Upper lobe of left lung (tissue), 6 donors: ENCODE measurements at regions not wholly inside any gene's neighbourhood (a gene's known extent, or its start where the extent isn't known, plus 50 kb on each side); places are given as distances from the start of the nearest gene placed in this dataset.

ENCODE experiments used
- ATAC-seq, 2 donors: fragments of 200-7000 bp; cut with Tn5 transposase; one replicate each; pipeline ENCODE4 v1.9.1; 2022; ENCODE audit warnings: mild to moderate bottlenecking in 2 of 2, moderate library complexity in 2 of 2; ENCODE audit not compliant: low FRiP score in 2 of 2
- DNase-seq, 2 donors: peaks; one replicate each; pipeline ENCODE4 v3.0.0-alpha.2; 2019 to 2020
- H3K27ac ChIP-seq, 4 donors: fragments of 200-600 bp; sonication (generic); one replicate each; pipeline ENCODE4 v1.5.1; 2016 to 2019
- H3K27me3 ChIP-seq, 4 donors: fragments of 200-600 bp; sonication (generic); one replicate each; pipeline ENCODE4 v1.5.1; 2017 to 2019
- H3K36me3 ChIP-seq, 4 donors: fragments of 200-600 bp; sonication (generic); one replicate each; pipeline ENCODE4 v1.5.1; 2016 to 2019
- H3K4me1 ChIP-seq, 4 donors: fragments of 200-600 bp; sonication (generic); one replicate each; pipeline ENCODE4 v1.5.1; 2018 to 2019
- H3K4me3 ChIP-seq, 4 donors: fragments of 200-600 bp; sonication (generic); one replicate each; pipeline ENCODE4 v1.5.1; 2017 to 2019; ENCODE audit warnings: mild to moderate bottlenecking in 2 of 4, moderate library complexity in 1 of 4
- H3K9me3 ChIP-seq, 4 donors: fragments of 200-600 bp; sonication (generic); one replicate each; pipeline ENCODE4 v1.5.1; 2018 to 2019
- EP300 ChIP-seq, 4 donors: sonication (generic); formaldehyde crosslinking; IDR thresholded peaks; one replicate each; pipeline ENCODE4 v1.5.1; 2017; ENCODE audit warnings: antibody characterized with exemption in 4 of 4, control low read depth in 2 of 4
- POLR2A ChIP-seq, 4 donors: fragments of 450-650 bp; IDR thresholded peaks; one replicate each; pipeline ENCODE4 v1.5.1; 2016 to 2017; ENCODE audit warnings: antibody characterized with exemption in 4 of 4, mild to moderate bottlenecking in 2 of 4
- POLR2AphosphoS5 ChIP-seq, 2 donors: sonication (generic); formaldehyde crosslinking; IDR thresholded peaks; one replicate each; pipeline ENCODE4 v1.5.1; 2017; ENCODE audit warnings: antibody characterized with exemption in 2 of 2
- WGBS, 2 donors: methylation state at CpG; one replicate each; pipeline ENCODE4 v1.1.5; 2017 to 2018; 5-methylcytosine and 5-hydroxymethylcytosine counted together
- TF ChIP-seq, protein P1 (sequence below), 6 experiments: fragments of 450-650 bp in 4 of 6; fragments of 200-600 bp in 2 of 6; sonication (generic) in 2 of 6; IDR thresholded peaks; one replicate each; pipeline ENCODE4 v1.5.1; 2016 to 2019; ENCODE audit warnings: antibody characterized with exemption in 6 of 6
- donor health status: DM: no; HTN: no; CAD: no; lungs with moderate emphysema.
- donor health status: DM: no; HTN: yes; CAD: no; lungs with severe emphysema.

DNA sequence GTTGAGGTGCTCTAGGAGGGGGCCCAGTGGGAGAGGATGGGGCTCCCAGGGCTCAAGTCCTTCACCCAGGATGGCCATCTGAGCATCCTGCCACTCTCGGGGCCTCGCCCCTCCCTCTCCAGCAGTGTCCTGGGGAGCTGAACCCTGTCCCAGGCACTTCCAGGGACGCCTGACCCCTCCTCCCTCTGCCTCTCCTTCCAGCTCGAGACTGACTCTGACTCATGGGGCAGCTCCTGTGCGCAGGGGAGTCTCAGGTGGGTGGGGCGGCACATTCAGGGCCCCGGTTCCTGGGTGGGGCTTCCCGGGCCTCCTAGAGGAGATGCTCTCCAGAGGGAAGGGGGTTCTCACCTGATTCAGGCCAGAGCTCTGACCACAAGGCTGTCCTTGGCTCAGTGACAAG, 77.1 kb upstream of the IGLL5 start:
- DNase-seq (peak in 1 of 2 donors; percentile 53), ATAC-seq (peak in 1 of 2 donors; percentile 37)
- Histone ChIP-seq H3K27ac (no peak overlapping the region), H3K36me3 (no peaks in the 10 kb centered on the region), H3K4me1 (no peaks in the 10 kb centered on the region), H3K27me3 (no peaks in the 10 kb centered on the region), H3K9me3 (no peaks in the 10 kb centered on the region), H3K4me3 (no peak overlapping the region)
- 72% methylated on average over 8 of the region's 8 CpGs; no CpG with 5 or more reads in 1 of the 2 donors for WGBS, 2 donors
- TF ChIP-seq, protein P1, sequence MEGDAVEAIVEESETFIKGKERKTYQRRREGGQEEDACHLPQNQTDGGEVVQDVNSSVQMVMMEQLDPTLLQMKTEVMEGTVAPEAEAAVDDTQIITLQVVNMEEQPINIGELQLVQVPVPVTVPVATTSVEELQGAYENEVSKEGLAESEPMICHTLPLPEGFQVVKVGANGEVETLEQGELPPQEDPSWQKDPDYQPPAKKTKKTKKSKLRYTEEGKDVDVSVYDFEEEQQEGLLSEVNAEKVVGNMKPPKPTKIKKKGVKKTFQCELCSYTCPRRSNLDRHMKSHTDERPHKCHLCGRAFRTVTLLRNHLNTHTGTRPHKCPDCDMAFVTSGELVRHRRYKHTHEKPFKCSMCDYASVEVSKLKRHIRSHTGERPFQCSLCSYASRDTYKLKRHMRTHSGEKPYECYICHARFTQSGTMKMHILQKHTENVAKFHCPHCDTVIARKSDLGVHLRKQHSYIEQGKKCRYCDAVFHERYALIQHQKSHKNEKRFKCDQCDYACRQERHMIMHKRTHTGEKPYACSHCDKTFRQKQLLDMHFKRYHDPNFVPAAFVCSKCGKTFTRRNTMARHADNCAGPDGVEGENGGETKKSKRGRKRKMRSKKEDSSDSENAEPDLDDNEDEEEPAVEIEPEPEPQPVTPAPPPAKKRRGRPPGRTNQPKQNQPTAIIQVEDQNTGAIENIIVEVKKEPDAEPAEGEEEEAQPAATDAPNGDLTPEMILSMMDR (IDR thresholded peaks at IDR 0.05): no peak

DNA sequence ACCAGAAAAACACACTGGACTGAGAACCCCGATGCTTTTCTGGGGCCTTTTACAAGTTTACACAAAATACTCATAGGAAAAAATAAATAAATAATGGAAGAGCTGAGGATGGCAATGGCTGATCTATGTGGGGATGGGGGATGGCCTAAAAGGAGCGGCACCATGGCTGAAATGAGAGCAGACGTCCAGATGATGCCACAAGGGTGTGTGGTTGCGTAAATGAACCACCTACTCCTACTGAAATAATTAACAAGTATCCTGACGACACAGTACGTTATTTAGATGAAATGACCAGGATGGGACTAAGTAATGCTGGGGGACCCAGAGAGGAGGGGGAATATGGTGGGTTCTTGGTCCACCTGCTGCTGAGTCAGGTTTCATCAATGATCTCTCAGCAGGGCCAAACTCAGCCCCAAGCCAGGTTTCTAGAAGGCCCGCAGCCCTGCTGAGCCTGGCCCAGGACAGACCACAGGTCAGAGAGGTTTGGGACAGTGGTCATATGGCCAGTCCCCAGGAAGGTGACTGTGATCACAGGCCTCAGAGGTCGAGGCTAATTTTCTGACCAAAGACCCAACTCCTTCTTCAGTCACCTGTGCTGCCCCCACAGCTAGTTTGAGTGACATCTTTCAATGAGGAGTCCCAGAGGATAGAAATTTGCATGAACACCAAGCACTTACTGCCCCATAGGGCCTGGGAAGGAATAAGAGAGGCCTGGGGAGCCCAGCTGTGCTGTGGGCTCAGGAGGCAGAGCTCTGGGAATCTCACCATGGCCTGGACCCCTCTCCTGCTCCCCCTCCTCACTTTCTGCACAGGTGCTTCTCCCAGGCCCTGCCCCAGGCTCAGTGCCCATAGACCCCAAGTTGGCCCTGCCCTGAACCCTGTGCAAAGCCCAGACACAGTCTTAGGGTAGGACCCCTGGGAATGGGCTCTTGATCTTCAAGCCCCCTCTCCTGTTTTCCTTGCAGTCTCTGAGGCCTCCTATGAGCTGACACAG, 76.3 kb upstream of the IGLL5 start:
- DNase-seq (no peak), ATAC-seq (peak in 1 of 2 donors; percentile 36)
- TF ChIP-seq EP300 (IDR thresholded peaks at IDR 0.05) (no peak), POLR2A (IDR thresholded peaks at IDR 0.05) (no peak), POLR2AphosphoS5 (IDR thresholded peaks at IDR 0.05) (no peak)
- TF ChIP-seq, protein P1 (IDR thresholded peaks at IDR 0.05): no peak
- no peaks in the 10 kb centered on the region for H3K36me3 ChIP-seq
- H3K4me1 ChIP-seq: no peaks in the 10 kb centered on the region
- no peaks in the 10 kb centered on the region for H3K9me3 ChIP-seq
- no peaks in the 10 kb centered on the region for H3K27me3 ChIP-seq
- WGBS, 2 donors: 78 to 82% methylated on average over 8 of the region's 8 CpGs
- H3K4me3 ChIP-seq: no peak overlapping the region
- no peak overlapping the region for H3K27ac ChIP-seq

DNA sequence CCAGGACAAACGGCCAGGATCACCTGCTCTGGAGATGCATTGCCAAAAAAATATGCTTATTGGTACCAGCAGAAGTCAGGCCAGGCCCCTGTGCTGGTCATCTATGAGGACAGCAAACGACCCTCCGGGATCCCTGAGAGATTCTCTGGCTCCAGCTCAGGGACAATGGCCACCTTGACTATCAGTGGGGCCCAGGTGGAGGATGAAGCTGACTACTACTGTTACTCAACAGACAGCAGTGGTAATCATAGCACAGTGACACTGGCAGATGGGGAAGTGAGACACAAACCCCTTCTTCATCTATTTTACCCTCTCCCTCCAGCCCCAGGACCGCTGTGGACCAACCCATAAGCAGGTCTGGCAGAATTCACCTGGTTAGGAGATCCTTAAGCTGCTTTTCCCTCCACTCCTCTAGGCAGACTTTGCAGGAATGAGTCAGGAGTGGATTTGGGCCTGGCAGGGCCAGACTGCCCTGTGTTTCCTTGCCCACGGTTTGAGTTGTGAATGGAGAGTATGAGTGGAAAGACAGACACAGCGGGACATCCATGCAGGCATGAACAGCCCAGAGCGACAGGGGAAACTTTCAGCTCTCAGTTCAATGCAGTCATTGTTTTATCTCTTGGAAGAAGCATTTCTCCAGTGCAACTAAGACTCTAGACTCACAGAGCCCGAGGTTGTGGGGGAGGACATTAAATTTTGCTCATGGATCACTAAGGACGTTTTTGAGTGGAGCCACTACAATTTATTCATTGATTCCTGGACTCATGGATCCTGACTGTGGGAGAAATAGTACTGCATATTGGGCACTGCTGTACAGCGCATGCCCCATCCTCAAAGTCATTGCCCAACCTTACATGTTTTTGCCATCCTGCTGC, 75.3 kb upstream of the IGLL5 start:
- H3K9me3 ChIP-seq: no peaks in the 10 kb centered on the region
- TF ChIP-seq EP300 (IDR thresholded peaks at IDR 0.05) (no peak), POLR2A (IDR thresholded peaks at IDR 0.05) (no peak), POLR2AphosphoS5 (IDR thresholded peaks at IDR 0.05) (no peak)
- TF ChIP-seq, protein P1 (IDR thresholded peaks at IDR 0.05): no peak
- no peak overlapping the region for H3K27ac ChIP-seq
- no peak for DNase-seq
- no peak for ATAC-seq
- H3K27me3 ChIP-seq: no peaks in the 10 kb centered on the region
- 81 to 84% methylated on average over 7 to 10 of the region's 10 CpGs for WGBS, 2 donors
- H3K4me1 ChIP-seq: no peaks in the 10 kb centered on the region
- H3K36me3 ChIP-seq: no peaks in the 10 kb centered on the region
- no peak overlapping the region for H3K4me3 ChIP-seq

DNA sequence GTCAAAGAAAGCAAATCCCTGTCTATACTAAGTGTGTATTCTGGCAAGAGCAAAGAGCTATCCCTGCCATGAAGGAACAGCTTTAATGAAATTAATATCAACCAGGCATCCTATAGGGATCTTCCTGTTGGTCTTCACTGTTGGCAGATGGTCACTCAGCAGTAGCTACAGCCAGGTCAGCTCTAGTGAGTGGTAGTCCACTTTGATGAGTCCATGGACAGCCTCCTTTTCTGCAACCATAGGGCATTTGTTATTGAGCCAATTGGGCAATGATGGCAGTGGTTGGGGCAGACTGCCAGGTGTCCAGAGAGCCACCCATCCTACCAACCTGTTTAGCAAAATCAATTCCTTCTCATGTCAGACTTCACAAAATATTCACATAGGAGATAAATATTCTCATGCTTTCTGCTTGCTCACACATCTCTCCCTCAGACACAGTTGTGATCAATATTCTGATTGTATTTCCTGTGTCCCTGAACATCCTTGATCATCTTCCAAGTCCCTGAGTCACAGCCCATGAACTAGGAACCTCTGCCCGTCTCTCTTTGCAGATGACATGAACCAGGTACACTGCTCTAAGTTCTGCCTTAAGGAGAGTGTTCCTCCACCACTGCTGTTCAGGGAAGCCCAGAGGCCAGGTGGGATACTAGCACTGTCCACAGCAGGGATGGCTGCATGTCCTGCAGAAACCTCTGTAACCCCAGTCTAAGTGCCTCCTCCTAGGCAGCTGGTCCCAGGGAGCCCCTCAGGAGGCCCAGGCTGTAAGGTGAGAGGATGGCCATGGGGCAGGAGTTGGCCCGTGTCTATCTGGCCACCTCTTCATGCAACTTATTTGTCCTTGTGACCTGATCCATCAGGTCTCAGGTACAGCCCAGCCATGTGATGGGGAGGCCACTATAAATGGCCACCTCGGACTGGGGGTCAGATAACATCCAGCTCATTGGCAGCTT, 74.2 kb upstream of the IGLL5 start:
- DNase-seq (no peak), ATAC-seq (no peak)
- Histone ChIP-seq H3K27ac (no peak overlapping the region), H3K27me3 (no peaks in the 10 kb centered on the region), H3K4me3 (no peak overlapping the region), H3K4me1 (no peaks in the 10 kb centered on the region), H3K9me3 (no peaks in the 10 kb centered on the region), H3K36me3 (no peaks in the 10 kb centered on the region)
- TF ChIP-seq POLR2A (IDR thresholded peaks at IDR 0.05) (no peak), EP300 (IDR thresholded peaks at IDR 0.05) (no peak), POLR2AphosphoS5 (IDR thresholded peaks at IDR 0.05) (no peak)
- TF ChIP-seq, protein P1 (IDR thresholded peaks at IDR 0.05): no peak
- 81% methylated on average over 1 to 3 of the region's 3 CpGs for WGBS, 2 donors
